GM23338 (cell line): ENCODE measurements at regions not wholly inside any gene's neighbourhood (a gene's known extent, or its start where the extent isn't known, plus 50 kb on each side); places are given as distances from the start of the nearest gene placed in this dataset.

Experiments used
- ATAC-seq: fragments of 200-7000 bp; cut with Tn5 transposase; 3 replicates; pipeline ENCODE4 v1.9.1; 2020
- DNase-seq: peaks from one replicate; pipeline ENCODE4 v3.0.0-alpha.2; 2015; ENCODE audit warnings: low spot score
- H2AFZ ChIP-seq: fragments of 200-600 bp; sonication (generic); 2 replicates; pipeline ENCODE4 v1.8.0; 2016; ENCODE audit warnings: antibody characterized with exemption, mild to moderate bottlenecking, moderate library complexity
- H3F3A ChIP-seq: fragments of 200-600 bp; sonication (generic); replicated peaks from 2 replicates; pipeline ENCODE4 v1.8.0; 2017; ENCODE audit warnings: antibody characterized with exemption, mixed run types, low read depth
- H3K27ac ChIP-seq: fragments of 200-600 bp; sonication (generic); 2 replicates; pipeline ENCODE4 v1.6.1; 2016; ENCODE audit warnings: low read depth
- H3K27me3 ChIP-seq: fragments of 200-600 bp; sonication (generic); 2 replicates; pipeline ENCODE4 v1.8.0; 2016; ENCODE audit warnings: mild to moderate bottlenecking, mixed run types, moderate library complexity; ENCODE audit not compliant: insufficient read depth
- H3K36me3 ChIP-seq: fragments of 200-600 bp; sonication (generic); 2 replicates; pipeline ENCODE4 v1.8.0; 2016; ENCODE audit warnings: mild to moderate bottlenecking; ENCODE audit not compliant: insufficient read depth
- H3K4me1 ChIP-seq: fragments of 200-600 bp; sonication (generic); 2 replicates; pipeline ENCODE4 v1.8.0; 2016; ENCODE audit warnings: mild to moderate bottlenecking, moderate library complexity; ENCODE audit not compliant: insufficient read depth
- H3K4me2 ChIP-seq: fragments of 200-600 bp; sonication (generic); 2 replicates; pipeline ENCODE4 v1.7.1; 2017; ENCODE audit warnings: mixed run types
- H3K4me3 ChIP-seq: fragments of 200-600 bp; sonication (generic); 2 replicates; pipeline ENCODE4 v1.6.1; 2016; ENCODE audit warnings: mixed run types
- H3K79me2 ChIP-seq: fragments of 200-600 bp; sonication (generic); replicated peaks from 2 replicates; pipeline ENCODE4 v1.8.0; 2017; ENCODE audit warnings: mild to moderate bottlenecking; ENCODE audit not compliant: insufficient read depth
- H3K9me2 ChIP-seq: fragments of 200-600 bp; sonication (generic); 2 replicates; pipeline ENCODE4 v1.8.0; 2017; ENCODE audit not compliant: insufficient read depth
- H4K20me1 ChIP-seq: fragments of 200-600 bp; sonication (generic); replicated peaks from 2 replicates; pipeline ENCODE4 v1.8.0; 2017; ENCODE audit warnings: mild to moderate bottlenecking; ENCODE audit not compliant: insufficient read depth
- H3K27ac Mint-ChIP-seq: 2 replicates; pipeline ENCODE4 v1.8.0; 2020; ENCODE audit warnings: inconsistent platforms, mild to moderate bottlenecking, moderate library complexity, mixed read lengths
- H3K27me3 Mint-ChIP-seq: 3 replicates; pipeline ENCODE4 v1.8.0; 2022; ENCODE audit warnings: low read depth, mild to moderate bottlenecking, moderate library complexity, mixed read lengths, inconsistent platforms; ENCODE audit not compliant: insufficient read depth, poor library complexity
- H3K36me3 Mint-ChIP-seq: 3 replicates; pipeline ENCODE4 v1.8.0; 2021; ENCODE audit warnings: low read depth, mild to moderate bottlenecking, inconsistent platforms, moderate library complexity, mixed read lengths
- H3K4me1 Mint-ChIP-seq: 3 replicates; pipeline ENCODE4 v1.8.0; 2020; ENCODE audit warnings: mild to moderate bottlenecking, inconsistent platforms, mixed read lengths
- H3K4me3 Mint-ChIP-seq: 3 replicates; pipeline ENCODE4 v1.8.0; 2021; ENCODE audit warnings: moderate library complexity, mild to moderate bottlenecking, inconsistent platforms, mixed read lengths
- H3K9me3 Mint-ChIP-seq: 3 replicates; pipeline ENCODE4 v1.8.0; 2020; ENCODE audit warnings: moderate library complexity, mild to moderate bottlenecking, inconsistent platforms, mixed read lengths
- CREB1 ChIP-seq: fragments of 250-450 bp; sonication (Bioruptor Pico); IDR thresholded peaks from 2 replicates; pipeline ENCODE4 v1.5.0; 2020; ENCODE audit warnings: low read depth, mild to moderate bottlenecking, moderate library complexity
- EZH2 ChIP-seq: fragments of 200-600 bp; sonication (generic); IDR thresholded peaks from one replicate; pipeline ENCODE4 v1.8.0; 2017; ENCODE audit warnings: antibody characterized with exemption, mild to moderate bottlenecking, low read depth; ENCODE audit not compliant: unreplicated experiment
- EZH2phosphoT487 ChIP-seq: fragments of 200-600 bp; sonication (generic); IDR thresholded peaks from one replicate; pipeline ENCODE4 v1.8.1; 2018; ENCODE audit warnings: antibody characterized with exemption; ENCODE audit not compliant: unreplicated experiment
- JUNB ChIP-seq: IDR thresholded peaks from one replicate; pipeline ENCODE4 v1.6.1; 2016; ENCODE audit warnings: antibody characterized with exemption; ENCODE audit not compliant: unreplicated experiment
- NANOG ChIP-seq: IDR thresholded peaks from 2 replicates; pipeline ENCODE4 v1.6.1; 2016; ENCODE audit warnings: antibody characterized with exemption, borderline replicate concordance
- POLR2AphosphoS5 ChIP-seq: IDR thresholded peaks from 2 replicates; pipeline ENCODE4 v1.6.1; 2016; ENCODE audit warnings: antibody characterized with exemption, low read depth
- STAT1 ChIP-seq: IDR thresholded peaks from one replicate; pipeline ENCODE4 v1.6.1; 2016; ENCODE audit warnings: antibody characterized with exemption; ENCODE audit not compliant: unreplicated experiment
- ZNF114 ChIP-seq: fragments of 250-450 bp; sonication (Bioruptor Pico); IDR thresholded peaks from 2 replicates; pipeline ENCODE4 v1.5.0; 2020; ENCODE audit warnings: mild to moderate bottlenecking, moderate library complexity
- ZNF331 ChIP-seq: fragments of 250-450 bp; sonication (Bioruptor Pico); IDR thresholded peaks from 2 replicates; pipeline ENCODE4 v1.5.0; 2020; ENCODE audit warnings: low read depth, mild to moderate bottlenecking, moderate library complexity
- TF ChIP-seq, protein P1 (sequence below): IDR thresholded peaks from one replicate; pipeline ENCODE4 v1.6.1; 2018; ENCODE audit warnings: antibody characterized with exemption; ENCODE audit not compliant: unreplicated experiment
- TF ChIP-seq, protein P2 (sequence below): IDR thresholded peaks from 2 replicates; pipeline ENCODE4 v1.6.1; 2016; ENCODE audit warnings: antibody characterized with exemption
- TF ChIP-seq, protein P3 (sequence below): fragments of 250-450 bp; sonication (Bioruptor Pico); IDR thresholded peaks from 2 replicates; pipeline ENCODE4 v1.5.0; 2020; ENCODE audit warnings: mild to moderate bottlenecking, moderate library complexity
- TF ChIP-seq, protein P4 (sequence below), 2 experiments: fragments of 200-600 bp in 1 of 2; sonication (generic) in 1 of 2; conservative IDR thresholded peaks; 2 replicates each; pipeline versions ENCODE4 v1.5.1 to v1.6.1; 2016 to 2017; ENCODE audit warnings: antibody characterized with exemption in 2 of 2, low read depth in 2 of 2, mild to moderate bottlenecking in 2 of 2, moderate library complexity in 1 of 2

DNA sequence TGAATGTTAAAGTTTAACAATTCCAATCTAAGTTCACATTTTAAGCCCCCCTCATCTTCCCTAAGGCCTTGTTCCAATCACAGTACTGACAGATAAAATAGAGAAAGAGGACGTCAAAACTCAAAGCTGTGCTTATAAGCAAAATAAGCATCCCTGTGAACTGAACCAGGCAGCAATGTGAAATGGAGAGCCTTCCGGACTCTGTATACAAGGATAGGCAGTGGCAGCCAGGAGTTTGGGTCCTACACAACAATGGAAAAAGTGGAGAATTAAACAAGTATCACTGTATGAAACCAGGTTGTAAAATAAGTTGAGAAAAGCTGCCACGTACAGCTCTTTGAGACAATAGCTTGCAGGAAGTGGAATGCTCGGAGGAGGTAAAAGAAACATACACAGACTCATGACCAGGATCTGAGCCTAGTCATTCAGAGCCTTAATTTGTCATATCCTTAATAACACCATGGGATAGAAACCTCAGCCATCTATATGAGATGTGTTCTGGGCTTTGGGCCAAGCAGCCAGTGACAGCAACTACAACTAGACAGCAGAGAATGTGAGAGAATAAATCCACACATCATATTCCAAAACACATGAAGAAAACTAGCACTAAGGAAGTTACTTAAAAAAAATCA is 55.2 kb upstream of the PALMD start:
- Histone ChIP-seq H3K4me2 (no peak overlapping the region), H3K27me3 (no peaks in the 10 kb centered on the region), H3K36me3 (no peaks in the 10 kb centered on the region), H4K20me1 (no peaks in the 10 kb centered on the region), H2AFZ (no peak overlapping the region), H3K4me3 (no peak overlapping the region), H3K27ac (no peak overlapping the region), H3K9me2 (no peaks in the 10 kb centered on the region), H3K4me1 (no peaks in the 10 kb centered on the region), H3F3A (no peaks in the 10 kb centered on the region), H3K79me2 (no peaks in the 10 kb centered on the region)
- Mint-ChIP-seq H3K27me3 (no peaks in the 10 kb centered on the region), H3K36me3 (no peaks in the 10 kb centered on the region), H3K4me1 (peaks cover 2% of the 10 kb centered on the region; the same call in 1 of the 3 replicates), H3K9me3 (no peaks in the 10 kb centered on the region), H3K4me3 (no peak overlapping the region), H3K27ac (no peak overlapping the region)
- ATAC-seq, result no peak
- TF ChIP-seq ZNF331 (CRISPR knock-in tag) (no peak), STAT1 (no peak), JUNB (no peak), CREB1 (CRISPR knock-in tag) (no peak), EZH2phosphoT487 (no peak), NANOG (no peak), ZNF114 (CRISPR knock-in tag) (no peak), POLR2AphosphoS5 (no peak), EZH2 (no peak)
- TF ChIP-seq, protein P1, sequence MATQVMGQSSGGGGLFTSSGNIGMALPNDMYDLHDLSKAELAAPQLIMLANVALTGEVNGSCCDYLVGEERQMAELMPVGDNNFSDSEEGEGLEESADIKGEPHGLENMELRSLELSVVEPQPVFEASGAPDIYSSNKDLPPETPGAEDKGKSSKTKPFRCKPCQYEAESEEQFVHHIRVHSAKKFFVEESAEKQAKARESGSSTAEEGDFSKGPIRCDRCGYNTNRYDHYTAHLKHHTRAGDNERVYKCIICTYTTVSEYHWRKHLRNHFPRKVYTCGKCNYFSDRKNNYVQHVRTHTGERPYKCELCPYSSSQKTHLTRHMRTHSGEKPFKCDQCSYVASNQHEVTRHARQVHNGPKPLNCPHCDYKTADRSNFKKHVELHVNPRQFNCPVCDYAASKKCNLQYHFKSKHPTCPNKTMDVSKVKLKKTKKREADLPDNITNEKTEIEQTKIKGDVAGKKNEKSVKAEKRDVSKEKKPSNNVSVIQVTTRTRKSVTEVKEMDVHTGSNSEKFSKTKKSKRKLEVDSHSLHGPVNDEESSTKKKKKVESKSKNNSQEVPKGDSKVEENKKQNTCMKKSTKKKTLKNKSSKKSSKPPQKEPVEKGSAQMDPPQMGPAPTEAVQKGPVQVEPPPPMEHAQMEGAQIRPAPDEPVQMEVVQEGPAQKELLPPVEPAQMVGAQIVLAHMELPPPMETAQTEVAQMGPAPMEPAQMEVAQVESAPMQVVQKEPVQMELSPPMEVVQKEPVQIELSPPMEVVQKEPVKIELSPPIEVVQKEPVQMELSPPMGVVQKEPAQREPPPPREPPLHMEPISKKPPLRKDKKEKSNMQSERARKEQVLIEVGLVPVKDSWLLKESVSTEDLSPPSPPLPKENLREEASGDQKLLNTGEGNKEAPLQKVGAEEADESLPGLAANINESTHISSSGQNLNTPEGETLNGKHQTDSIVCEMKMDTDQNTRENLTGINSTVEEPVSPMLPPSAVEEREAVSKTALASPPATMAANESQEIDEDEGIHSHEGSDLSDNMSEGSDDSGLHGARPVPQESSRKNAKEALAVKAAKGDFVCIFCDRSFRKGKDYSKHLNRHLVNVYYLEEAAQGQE, result no peak
- TF ChIP-seq, protein P2, sequence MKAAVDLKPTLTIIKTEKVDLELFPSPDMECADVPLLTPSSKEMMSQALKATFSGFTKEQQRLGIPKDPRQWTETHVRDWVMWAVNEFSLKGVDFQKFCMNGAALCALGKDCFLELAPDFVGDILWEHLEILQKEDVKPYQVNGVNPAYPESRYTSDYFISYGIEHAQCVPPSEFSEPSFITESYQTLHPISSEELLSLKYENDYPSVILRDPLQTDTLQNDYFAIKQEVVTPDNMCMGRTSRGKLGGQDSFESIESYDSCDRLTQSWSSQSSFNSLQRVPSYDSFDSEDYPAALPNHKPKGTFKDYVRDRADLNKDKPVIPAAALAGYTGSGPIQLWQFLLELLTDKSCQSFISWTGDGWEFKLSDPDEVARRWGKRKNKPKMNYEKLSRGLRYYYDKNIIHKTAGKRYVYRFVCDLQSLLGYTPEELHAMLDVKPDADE, result no peak
- TF ChIP-seq, protein P3, sequence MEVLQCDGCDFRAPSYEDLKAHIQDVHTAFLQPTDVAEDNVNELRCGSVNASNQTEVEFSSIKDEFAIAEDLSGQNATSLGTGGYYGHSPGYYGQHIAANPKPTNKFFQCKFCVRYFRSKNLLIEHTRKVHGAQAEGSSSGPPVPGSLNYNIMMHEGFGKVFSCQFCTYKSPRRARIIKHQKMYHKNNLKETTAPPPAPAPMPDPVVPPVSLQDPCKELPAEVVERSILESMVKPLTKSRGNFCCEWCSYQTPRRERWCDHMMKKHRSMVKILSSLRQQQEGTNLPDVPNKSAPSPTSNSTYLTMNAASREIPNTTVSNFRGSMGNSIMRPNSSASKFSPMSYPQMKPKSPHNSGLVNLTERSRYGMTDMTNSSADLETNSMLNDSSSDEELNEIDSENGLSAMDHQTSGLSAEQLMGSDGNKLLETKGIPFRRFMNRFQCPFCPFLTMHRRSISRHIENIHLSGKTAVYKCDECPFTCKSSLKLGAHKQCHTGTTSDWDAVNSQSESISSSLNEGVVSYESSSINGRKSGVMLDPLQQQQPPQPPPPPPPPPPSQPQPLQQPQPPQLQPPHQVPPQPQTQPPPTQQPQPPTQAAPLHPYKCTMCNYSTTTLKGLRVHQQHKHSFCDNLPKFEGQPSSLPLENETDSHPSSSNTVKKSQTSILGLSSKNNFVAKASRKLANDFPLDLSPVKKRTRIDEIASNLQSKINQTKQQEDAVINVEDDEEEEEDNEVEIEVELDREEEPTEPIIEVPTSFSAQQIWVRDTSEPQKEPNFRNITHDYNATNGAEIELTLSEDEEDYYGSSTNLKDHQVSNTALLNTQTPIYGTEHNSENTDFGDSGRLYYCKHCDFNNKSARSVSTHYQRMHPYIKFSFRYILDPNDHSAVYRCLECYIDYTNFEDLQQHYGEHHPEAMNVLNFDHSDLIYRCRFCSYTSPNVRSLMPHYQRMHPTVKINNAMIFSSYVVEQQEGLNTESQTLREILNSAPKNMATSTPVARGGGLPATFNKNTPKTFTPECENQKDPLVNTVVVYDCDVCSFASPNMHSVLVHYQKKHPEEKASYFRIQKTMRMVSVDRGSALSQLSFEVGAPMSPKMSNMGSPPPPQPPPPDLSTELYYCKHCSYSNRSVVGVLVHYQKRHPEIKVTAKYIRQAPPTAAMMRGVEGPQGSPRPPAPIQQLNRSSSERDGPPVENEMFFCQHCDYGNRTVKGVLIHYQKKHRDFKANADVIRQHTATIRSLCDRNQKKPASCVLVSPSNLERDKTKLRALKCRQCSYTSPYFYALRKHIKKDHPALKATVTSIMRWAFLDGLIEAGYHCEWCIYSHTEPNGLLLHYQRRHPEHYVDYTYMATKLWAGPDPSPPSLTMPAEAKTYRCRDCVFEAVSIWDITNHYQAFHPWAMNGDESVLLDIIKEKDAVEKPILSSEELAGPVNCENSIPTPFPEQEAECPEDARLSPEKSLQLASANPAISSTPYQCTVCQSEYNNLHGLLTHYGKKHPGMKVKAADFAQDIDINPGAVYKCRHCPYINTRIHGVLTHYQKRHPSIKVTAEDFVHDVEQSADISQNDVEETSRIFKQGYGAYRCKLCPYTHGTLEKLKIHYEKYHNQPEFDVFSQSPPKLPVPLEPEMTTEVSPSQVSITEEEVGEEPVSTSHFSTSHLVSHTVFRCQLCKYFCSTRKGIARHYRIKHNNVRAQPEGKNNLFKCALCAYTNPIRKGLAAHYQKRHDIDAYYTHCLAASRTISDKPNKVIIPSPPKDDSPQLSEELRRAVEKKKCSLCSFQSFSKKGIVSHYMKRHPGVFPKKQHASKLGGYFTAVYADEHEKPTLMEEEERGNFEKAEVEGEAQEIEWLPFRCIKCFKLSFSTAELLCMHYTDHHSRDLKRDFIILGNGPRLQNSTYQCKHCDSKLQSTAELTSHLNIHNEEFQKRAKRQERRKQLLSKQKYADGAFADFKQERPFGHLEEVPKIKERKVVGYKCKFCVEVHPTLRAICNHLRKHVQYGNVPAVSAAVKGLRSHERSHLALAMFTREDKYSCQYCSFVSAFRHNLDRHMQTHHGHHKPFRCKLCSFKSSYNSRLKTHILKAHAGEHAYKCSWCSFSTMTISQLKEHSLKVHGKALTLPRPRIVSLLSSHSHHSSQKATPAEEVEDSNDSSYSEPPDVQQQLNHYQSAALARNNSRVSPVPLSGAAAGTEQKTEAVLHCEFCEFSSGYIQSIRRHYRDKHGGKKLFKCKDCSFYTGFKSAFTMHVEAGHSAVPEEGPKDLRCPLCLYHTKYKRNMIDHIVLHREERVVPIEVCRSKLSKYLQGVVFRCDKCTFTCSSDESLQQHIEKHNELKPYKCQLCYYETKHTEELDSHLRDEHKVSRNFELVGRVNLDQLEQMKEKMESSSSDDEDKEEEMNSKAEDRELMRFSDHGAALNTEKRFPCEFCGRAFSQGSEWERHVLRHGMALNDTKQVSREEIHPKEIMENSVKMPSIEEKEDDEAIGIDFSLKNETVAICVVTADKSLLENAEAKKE (CRISPR knock-in tag), result no peak
- TF ChIP-seq, protein P4, sequence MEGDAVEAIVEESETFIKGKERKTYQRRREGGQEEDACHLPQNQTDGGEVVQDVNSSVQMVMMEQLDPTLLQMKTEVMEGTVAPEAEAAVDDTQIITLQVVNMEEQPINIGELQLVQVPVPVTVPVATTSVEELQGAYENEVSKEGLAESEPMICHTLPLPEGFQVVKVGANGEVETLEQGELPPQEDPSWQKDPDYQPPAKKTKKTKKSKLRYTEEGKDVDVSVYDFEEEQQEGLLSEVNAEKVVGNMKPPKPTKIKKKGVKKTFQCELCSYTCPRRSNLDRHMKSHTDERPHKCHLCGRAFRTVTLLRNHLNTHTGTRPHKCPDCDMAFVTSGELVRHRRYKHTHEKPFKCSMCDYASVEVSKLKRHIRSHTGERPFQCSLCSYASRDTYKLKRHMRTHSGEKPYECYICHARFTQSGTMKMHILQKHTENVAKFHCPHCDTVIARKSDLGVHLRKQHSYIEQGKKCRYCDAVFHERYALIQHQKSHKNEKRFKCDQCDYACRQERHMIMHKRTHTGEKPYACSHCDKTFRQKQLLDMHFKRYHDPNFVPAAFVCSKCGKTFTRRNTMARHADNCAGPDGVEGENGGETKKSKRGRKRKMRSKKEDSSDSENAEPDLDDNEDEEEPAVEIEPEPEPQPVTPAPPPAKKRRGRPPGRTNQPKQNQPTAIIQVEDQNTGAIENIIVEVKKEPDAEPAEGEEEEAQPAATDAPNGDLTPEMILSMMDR (conservative IDR thresholded peaks at IDR 0.05; ENCODE audit: low read depth in 2 of 2), result no peak
- DNase-seq, result no peak
